HCT116 (cell line): ENCODE measurements at regions not wholly inside any gene's neighbourhood (a gene's known extent, or its start where the extent isn't known, plus 50 kb on each side); places are given as distances from the start of the nearest gene placed in this dataset.
"Not testable (repeated sequence)": the region's sequence is repeated elsewhere in the genome, so short reads cannot be mapped to it uniquely, and the experiment has no call there.

Experiments used
- ATAC-seq: fragments of 200-7000 bp; cut with Tn5 transposase; 2 replicates; pipeline ENCODE4 v1.9.1; 2020; ENCODE audit warnings: mild to moderate bottlenecking, moderate library complexity
- BruUV-seq: library from RNA; stranded (reverse); fragments of 400-500 nt; replicated peaks from 2 replicates; lab custom pipeline; 2021; lab: Mats Ljungman, UMichigan
- CTCF ChIA-PET: fragments of 300-600 bp; sonication (Branson Sonifier 250); formaldehyde crosslinking; loops from one replicate; lab custom pipeline; 2021; ENCODE audit warnings: antibody characterized with exemption; lab: Charles Lee
- POLR2A ChIA-PET: fragments of 300-600, 350-600 bp; sonication (Branson Sonifier 250); formaldehyde crosslinking; loops from one replicate; lab custom pipeline; 2021; ENCODE audit warnings: antibody characterized with exemption; lab: Charles Lee
- RAD21 ChIA-PET, 2 experiments: fragments of 300-600 bp; sonication (Branson Sonifier 250); formaldehyde crosslinking; loops; one replicate each; lab custom pipeline; 2023; ENCODE audit warnings: low total read pairs in 2 of 2; ENCODE audit not compliant: uncharacterized antibody in 2 of 2, unreplicated experiment in 2 of 2, low non-redundant PET in 1 of 2; lab: Charles Lee
- DNase-seq: peaks from one replicate; pipeline ENCODE4 v3.0.0-alpha.2; 2010; ENCODE audit warnings: low read depth, low spot score
- H2AFZ ChIP-seq: fragments of 200-600 bp; shearing (Covaris generic), sonication (generic); 2 replicates; pipeline ENCODE4 v1.6.1; 2017; ENCODE audit warnings: low read depth, mixed run types, mixed read lengths, antibody characterized with exemption, low read length; ENCODE audit not compliant: poor library complexity, severe bottlenecking
- H3K27ac ChIP-seq: 2 replicates; pipeline ENCODE4 v1.5.1; 2012; ENCODE audit warnings: low read depth, low read length
- H3K27me3 ChIP-seq: fragments of 200-600 bp; sonication (generic); 2 replicates; pipeline ENCODE4 v1.6.1; 2016; ENCODE audit warnings: mixed run types, low read length, mixed read lengths; ENCODE audit not compliant: insufficient read depth
- H3K36me3 ChIP-seq, 2 experiments: fragments of 200-500 bp in 1 of 2; fragments of 200-600 bp in 1 of 2; sonication (Bioruptor generic) in 1 of 2; sonication (generic) in 1 of 2; 2 replicates each; pipeline versions ENCODE4 v1.5.1 to v1.6.1; 2014 to 2016; ENCODE audit warnings: low read length in 2 of 2, inconsistent platforms in 1 of 2, mixed read lengths in 1 of 2, mixed run types in 1 of 2; ENCODE audit not compliant: insufficient read depth in 2 of 2, control insufficient read depth in 1 of 2
- H3K4me1 ChIP-seq, 2 experiments: fragments of 200-600 bp in 1 of 2; sonication (generic) in 1 of 2; 2 replicates each; pipeline versions ENCODE4 v1.5.1 to v1.6.1; 2012 to 2017; ENCODE audit warnings: low read length in 2 of 2, inconsistent platforms in 1 of 2, mild to moderate bottlenecking in 1 of 2, mixed read lengths in 1 of 2, mixed run types in 1 of 2, moderate library complexity in 1 of 2; ENCODE audit not compliant: insufficient read depth in 2 of 2, control insufficient read depth in 1 of 2
- H3K4me2 ChIP-seq: fragments of 200-600 bp; sonication (generic); 2 replicates; pipeline ENCODE4 v1.6.1; 2017; ENCODE audit warnings: mixed run types, low read length, mixed read lengths
- H3K4me3 ChIP-seq, 2 experiments: fragments of 200-600 bp in 1 of 2; sonication (generic) in 1 of 2; replicated peaks in 1 of 2; 2 replicates each; pipeline ENCODE4 v1.5.1; 2011 to 2016; ENCODE audit warnings: low read length in 2 of 2, control low read depth in 1 of 2, low read depth in 1 of 2, mild to moderate bottlenecking in 1 of 2, mixed read lengths in 1 of 2, mixed run types in 1 of 2
- H3K79me2 ChIP-seq: fragments of 200-600 bp; sonication (generic); 2 replicates; pipeline ENCODE4 v1.6.1; 2017; ENCODE audit warnings: mild to moderate bottlenecking, mixed run types, low read length, moderate library complexity, mixed read lengths; ENCODE audit not compliant: insufficient read depth
- H3K9ac ChIP-seq: fragments of 200-600 bp; sonication (generic); 2 replicates; pipeline ENCODE4 v1.6.1; 2016; ENCODE audit warnings: low read length, mixed read lengths
- H3K9me2 ChIP-seq: fragments of 200-600 bp; sonication (generic), shearing (Covaris generic); 2 replicates; pipeline ENCODE4 v1.6.1; 2017; ENCODE audit warnings: mixed run types, mild to moderate bottlenecking, moderate library complexity; ENCODE audit not compliant: insufficient read depth
- H3K9me3 ChIP-seq, 2 experiments: fragments of 200-500 bp in 1 of 2; fragments of 200-600 bp in 1 of 2; sonication (Bioruptor generic) in 1 of 2; sonication (generic) in 1 of 2; 2 replicates each; pipeline ENCODE4 v1.6.1; 2014 to 2017; ENCODE audit warnings: low read length in 2 of 2, mixed read lengths in 2 of 2, inconsistent platforms in 1 of 2, low read depth in 1 of 2, mild to moderate bottlenecking in 1 of 2, mixed run types in 1 of 2, moderate library complexity in 1 of 2; ENCODE audit not compliant: control insufficient read depth in 1 of 2, insufficient read depth in 1 of 2
- H4K20me1 ChIP-seq: fragments of 200-600 bp; sonication (generic), shearing (Covaris generic); 2 replicates; pipeline ENCODE4 v1.6.1; 2017; ENCODE audit warnings: mixed run types, mild to moderate bottlenecking, moderate library complexity; ENCODE audit not compliant: insufficient read depth
- ATF3 ChIP-seq: IDR thresholded peaks from 2 replicates; pipeline ENCODE4 v1.6.1; 2012
- ELF1 ChIP-seq: IDR thresholded peaks from 2 replicates; pipeline ENCODE4 v1.6.1; 2012; ENCODE audit warnings: low read depth, borderline replicate concordance
- EZH2 ChIP-seq: fragments of 200-600 bp; sonication (generic); IDR thresholded peaks from 2 replicates; pipeline ENCODE4 v1.6.1; 2017; ENCODE audit warnings: antibody characterized with exemption, mixed run types
- EZH2phosphoT487 ChIP-seq: fragments of 200-600 bp; IDR thresholded peaks from 2 replicates; pipeline ENCODE4 v1.6.1; 2018; ENCODE audit warnings: antibody characterized with exemption, borderline replicate concordance
- FOSL1 ChIP-seq: IDR thresholded peaks from 2 replicates; pipeline ENCODE4 v1.6.1; 2012; ENCODE audit warnings: low read depth
- JUND ChIP-seq: IDR thresholded peaks from 2 replicates; pipeline ENCODE4 v1.6.1; 2012
- POLR2A ChIP-seq: IDR thresholded peaks from 2 replicates; pipeline ENCODE4 v1.7.0; 2011; ENCODE audit warnings: borderline replicate concordance; ENCODE audit not compliant: insufficient read depth, insufficient read length; ENCODE audit errors: extremely low read depth
- POLR2AphosphoS5 ChIP-seq: IDR thresholded peaks from 2 replicates; pipeline ENCODE4 v1.6.1; 2011; ENCODE audit warnings: mild to moderate bottlenecking, low read depth, low read length, moderate library complexity
- REST ChIP-seq: IDR thresholded peaks from 2 replicates; pipeline ENCODE4 v1.6.1; 2012; ENCODE audit warnings: low read depth
- SIN3A ChIP-seq: IDR thresholded peaks from 2 replicates; pipeline ENCODE4 v1.6.1; 2012; ENCODE audit warnings: low read depth
- SP1 ChIP-seq: IDR thresholded peaks from 2 replicates; pipeline ENCODE4 v1.6.1; 2012; ENCODE audit warnings: low read depth
- TCF7L2 ChIP-seq: IDR thresholded peaks from 2 replicates; pipeline ENCODE4 v1.7.0; 2011; ENCODE audit warnings: borderline replicate concordance, inconsistent platforms; ENCODE audit not compliant: insufficient read depth, insufficient read length; ENCODE audit errors: extremely low read depth
- YY1 ChIP-seq: IDR thresholded peaks from 2 replicates; pipeline ENCODE4 v1.6.1; 2011; ENCODE audit warnings: low read length, low read depth, moderate library complexity, mild to moderate bottlenecking; ENCODE audit not compliant: insufficient replicate concordance; ENCODE audit errors: extremely low read depth
- ZFX ChIP-seq: fragments of 450-650 bp; IDR thresholded peaks from 2 replicates; pipeline ENCODE4 v1.6.1; 2017
- intact Hi-C: fragments of 100-400 bp; cut with micrococcal nuclease; formaldehyde crosslinking; loops from 2 replicates; pipeline ENCODE4 v1.10.0; 2022

- H3K4me1 ChIP-seq: no peaks in the 10 kb centered on the region
- no peaks in the 10 kb centered on the region for H4K20me1 ChIP-seq
- TF ChIP-seq REST: no peak
- no peak for TF ChIP-seq ELF1
- no peak for TF ChIP-seq JUND
- no peak for TF ChIP-seq POLR2AphosphoS5
- no peak for TF ChIP-seq SP1
- no peak for TF ChIP-seq ZFX
- TF ChIP-seq EZH2phosphoT487: no peak
- no peak for TF ChIP-seq ATF3
- no peak for TF ChIP-seq EZH2
- no peak for TF ChIP-seq TCF7L2
- TF ChIP-seq SIN3A: no peak
- TF ChIP-seq POLR2A: no peak
- TF ChIP-seq FOSL1: no peak
- no peak for TF ChIP-seq YY1
- TF ChIP-seq, all 23 proteins: peak for 0
- Histone ChIP-seq H3K27me3 (no peaks in the 10 kb centered on the region), H3K36me3 (no peaks in the 10 kb centered on the region), H3K9me2 (no peaks in the 10 kb centered on the region), H3K4me2 (no peak overlapping the region), H3K9ac (no peak overlapping the region), H3K79me2 (no peaks in the 10 kb centered on the region), H2AFZ (no peak overlapping the region), H3K9me3 (peaks cover 4 to 21% of the 10 kb centered on the region in 2 experiments; a peak in 2 of 4 replicates), H3K4me3 (no peak overlapping the region), H3K27ac (no peak overlapping the region)
- intact Hi-C loops: no loop called here
- CTCF ChIA-PET: no interaction called here
- ATAC-seq (no peak), DNase-seq (no peak)
- POLR2A ChIA-PET: no interaction called here
- BruUV-seq: no TSS peak
- RAD21 ChIA-PET: no interaction called here
Measured at GRCh38 chr1:105626276-105626987, 1430.0 kb upstream of the PRMT6 start.

- POLR2A ChIA-PET, H2AFZ ChIP-seq, H3K36me3 ChIP-seq, H3K27ac ChIP-seq, intact Hi-C loops, H3K79me2 ChIP-seq, H3K4me2 ChIP-seq, H3K4me3 ChIP-seq, ATAC-seq, H3K9me2 ChIP-seq, H4K20me1 ChIP-seq, H3K9me3 ChIP-seq, CTCF ChIA-PET, RAD21 ChIA-PET, H3K9ac ChIP-seq, H3K4me1 ChIP-seq, BruUV-seq, H3K27me3 ChIP-seq, DNase-seq: not testable (repeated sequence)
Measured at GRCh38 chr1:105631153-105631744, 1425.2 kb upstream of the PRMT6 start.
